ENCODE measurements at regions not wholly inside any gene's neighbourhood (a gene's known extent, or its start where the extent isn't known, plus 50 kb on each side); places are given as distances from the start of the nearest gene placed in this dataset.

- no peak for TF ChIP-seq CTCF (IDR thresholded peaks at IDR 0.05)
- no peak for TF ChIP-seq ELK1 (IDR thresholded peaks at IDR 0.05; ENCODE audit: low read depth, low read length)
- no peak for TF ChIP-seq POLR2A (IDR thresholded peaks at IDR 0.05; ENCODE audit: low read length)
- TF ChIP-seq REST (IDR thresholded peaks at IDR 0.05), result no peak
- TF ChIP-seq USF2 (IDR thresholded peaks at IDR 0.05), result no peak
- TF ChIP-seq CHD2 (IDR thresholded peaks at IDR 0.05; ENCODE audit: low read length, partially characterized antibody), result no peak
Observed at GRCh38 chr6:16907991-16908390, 146.7 kb upstream of the ATXN1 start.
